ENCODE measurements at regions not wholly inside any gene's neighbourhood (a gene's known extent, or its start where the extent isn't known, plus 50 kb on each side); places are given as distances from the start of the nearest gene placed in this dataset.

- no peaks in the 10 kb centered on the region for H3K9me3 Mint-ChIP-seq
- DNase-seq, result no peak
- POLR2A ChIA-PET, result no interaction called here
Observed at GRCh38 chr2:18430996-18431748, 129.3 kb downstream of the RDH14 start.

GRCh38 chr2:18428516-18428915 lies 131.9 kb downstream of the RDH14 start:
- POLR2A ChIA-PET, result no interaction called here
- no peak for DNase-seq
- ATAC-seq, result no peak
- H3K4me1 Mint-ChIP-seq, result no peaks in the 10 kb centered on the region
- H3K4me3 Mint-ChIP-seq, result no peak overlapping the region
- H3K27me3 Mint-ChIP-seq, result peaks cover 2 to 20% (median 11%) of the 10 kb centered on the region in 5 donors
- no peaks in the 10 kb centered on the region for H3K9me3 Mint-ChIP-seq
- no peaks in the 10 kb centered on the region for H3K36me3 Mint-ChIP-seq
- no peak overlapping the region for H3K27ac Mint-ChIP-seq

More at GRCh38 chr2:18430996-18431748, 129.3 kb downstream of the RDH14 start:
- H3K36me3 Mint-ChIP-seq, result no peaks in the 10 kb centered on the region
- no peak overlapping the region for H3K27ac Mint-ChIP-seq
- ATAC-seq, result no peak
- no peak overlapping the region for H3K4me3 Mint-ChIP-seq
- peaks cover 0 to 12% (median 8%) of the 10 kb centered on the region in 5 donors for H3K27me3 Mint-ChIP-seq
- H3K4me1 Mint-ChIP-seq, result no peaks in the 10 kb centered on the region

- H3K4me1 Mint-ChIP-seq, result no peaks in the 10 kb centered on the region
- no peak for ATAC-seq
- DNase-seq, result no peak
- no peaks in the 10 kb centered on the region for H3K36me3 Mint-ChIP-seq
- H3K9me3 Mint-ChIP-seq, result no peaks in the 10 kb centered on the region
- H3K27ac Mint-ChIP-seq, result no peak overlapping the region
- POLR2A ChIA-PET, result no interaction called here
- no peak overlapping the region for H3K4me3 Mint-ChIP-seq
- peaks cover 2 to 20% (median 9%) of the 10 kb centered on the region in 5 donors for H3K27me3 Mint-ChIP-seq
Observed at GRCh38 chr2:18427762-18428161, 132.7 kb downstream of the RDH14 start.

GRCh38 chr2:18426174-18426573 lies 134.3 kb downstream of the RDH14 start:
- DNase-seq (no peak), ATAC-seq (no peak)
- H3K4me3 Mint-ChIP-seq, result no peak overlapping the region
- no peaks in the 10 kb centered on the region for H3K36me3 Mint-ChIP-seq
- no peaks in the 10 kb centered on the region for H3K4me1 Mint-ChIP-seq
- no peak overlapping the region for H3K27ac Mint-ChIP-seq
- no peaks in the 10 kb centered on the region for H3K9me3 Mint-ChIP-seq
- POLR2A ChIA-PET, result no interaction called here
- H3K27me3 Mint-ChIP-seq, result peaks cover 2 to 20% (median 8%) of the 10 kb centered on the region in 5 donors

GRCh38 chr2:18425210-18425703 lies 135.2 kb downstream of the RDH14 start:
- no peaks in the 10 kb centered on the region for H3K36me3 Mint-ChIP-seq
- peak overlapping the region in 1 of 10 donors; percentile 20 for H3K27ac Mint-ChIP-seq
- H3K4me3 Mint-ChIP-seq, result no peak overlapping the region
- ATAC-seq (no peak), DNase-seq (no peak)
- H3K9me3 Mint-ChIP-seq, result no peaks in the 10 kb centered on the region
- no peaks in the 10 kb centered on the region for H3K4me1 Mint-ChIP-seq
- POLR2A ChIA-PET, result no interaction called here
- H3K27me3 Mint-ChIP-seq, result peaks cover 2 to 20% (median 7%) of the 10 kb centered on the region in 5 donors

- Mint-ChIP-seq H3K9me3 (no peaks in the 10 kb centered on the region), H3K36me3 (no peaks in the 10 kb centered on the region), H3K4me1 (no peaks in the 10 kb centered on the region), H3K27ac (no peak overlapping the region), H3K27me3 (peaks cover 4 to 27% (median 9%) of the 10 kb centered on the region in 5 donors), H3K4me3 (no peak overlapping the region)
- no peak for DNase-seq
- ATAC-seq, result no peak
- POLR2A ChIA-PET, result no interaction called here
Observed at GRCh38 chr2:18423636-18424035, 136.8 kb downstream of the RDH14 start.

- Mint-ChIP-seq H3K36me3 (no peaks in the 10 kb centered on the region), H3K27ac (no peak overlapping the region), H3K9me3 (no peaks in the 10 kb centered on the region), H3K4me3 (no peak overlapping the region), H3K27me3 (peaks cover 6 to 27% (median 11%) of the 10 kb centered on the region in 5 donors), H3K4me1 (no peaks in the 10 kb centered on the region)
- no peak for ATAC-seq
- DNase-seq, result no peak
- POLR2A ChIA-PET, result no interaction called here
Observed at GRCh38 chr2:18422432-18423165, 137.9 kb downstream of the RDH14 start.

- Mint-ChIP-seq H3K27me3 (peaks cover 11 to 23% (median 14%) of the 10 kb centered on the region in 5 donors), H3K4me3 (no peak overlapping the region), H3K27ac (no peak overlapping the region), H3K4me1 (no peaks in the 10 kb centered on the region), H3K9me3 (no peaks in the 10 kb centered on the region), H3K36me3 (no peaks in the 10 kb centered on the region)
- DNase-seq (no peak), ATAC-seq (no peak)
- POLR2A ChIA-PET, result no interaction called here
Observed at GRCh38 chr2:18413676-18414396, 146.6 kb downstream of the RDH14 start.

GRCh38 chr2:18412980-18413675 lies 147.3 kb downstream of the RDH14 start:
- POLR2A ChIA-PET, result no interaction called here
- DNase-seq, result no peak
- H3K36me3 Mint-ChIP-seq, result no peaks in the 10 kb centered on the region
- H3K9me3 Mint-ChIP-seq, result no peaks in the 10 kb centered on the region
- H3K4me3 Mint-ChIP-seq, result no peak overlapping the region
- no peaks in the 10 kb centered on the region for H3K4me1 Mint-ChIP-seq
- ATAC-seq, result no peak
- H3K27ac Mint-ChIP-seq, result no peak overlapping the region
- peaks cover 8 to 21% (median 9%) of the 10 kb centered on the region in 5 donors for H3K27me3 Mint-ChIP-seq

GRCh38 chr2:18411626-18412025 lies 148.8 kb downstream of the RDH14 start:
- Mint-ChIP-seq H3K27me3 (peaks cover 8 to 21% (median 9%) of the 10 kb centered on the region in 5 donors), H3K4me3 (no peak overlapping the region), H3K9me3 (no peaks in the 10 kb centered on the region), H3K36me3 (no peaks in the 10 kb centered on the region), H3K27ac (no peak overlapping the region), H3K4me1 (no peaks in the 10 kb centered on the region)
- no peak for DNase-seq
- POLR2A ChIA-PET, result no interaction called here
- ATAC-seq, result no peak

GRCh38 chr2:18410543-18410942 lies 149.9 kb downstream of the RDH14 start:
- Mint-ChIP-seq H3K36me3 (no peaks in the 10 kb centered on the region), H3K9me3 (no peaks in the 10 kb centered on the region), H3K27ac (no peak overlapping the region), H3K4me1 (no peaks in the 10 kb centered on the region), H3K27me3 (peaks cover 7 to 26% (median 13%) of the 10 kb centered on the region in 5 donors), H3K4me3 (no peak overlapping the region)
- POLR2A ChIA-PET, result no interaction called here
- DNase-seq, result no peak
- no peak for ATAC-seq

GRCh38 chr2:18408638-18409037 lies 151.8 kb downstream of the RDH14 start:
- no peaks in the 10 kb centered on the region for H3K36me3 Mint-ChIP-seq
- DNase-seq, result no peak
- peaks cover 6 to 33% (median 17%) of the 10 kb centered on the region in 5 donors for H3K27me3 Mint-ChIP-seq
- no peaks in the 10 kb centered on the region for H3K4me1 Mint-ChIP-seq
- no peak for ATAC-seq
- POLR2A ChIA-PET, result no interaction called here
- H3K9me3 Mint-ChIP-seq, result no peaks in the 10 kb centered on the region
- no peak overlapping the region for H3K27ac Mint-ChIP-seq
- H3K4me3 Mint-ChIP-seq, result no peak overlapping the region

Data from naive thymus-derived CD8-positive, alpha-beta T cell (primary cell).